ENCODE measurements at regions not wholly inside any gene's neighbourhood (a gene's known extent, or its start where the extent isn't known, plus 50 kb on each side); places are given as distances from the start of the nearest gene placed in this dataset.
"Not testable (repeated sequence)": the region's sequence is repeated elsewhere in the genome, so short reads cannot be mapped to it uniquely, and the experiment has no call there.

DNA sequence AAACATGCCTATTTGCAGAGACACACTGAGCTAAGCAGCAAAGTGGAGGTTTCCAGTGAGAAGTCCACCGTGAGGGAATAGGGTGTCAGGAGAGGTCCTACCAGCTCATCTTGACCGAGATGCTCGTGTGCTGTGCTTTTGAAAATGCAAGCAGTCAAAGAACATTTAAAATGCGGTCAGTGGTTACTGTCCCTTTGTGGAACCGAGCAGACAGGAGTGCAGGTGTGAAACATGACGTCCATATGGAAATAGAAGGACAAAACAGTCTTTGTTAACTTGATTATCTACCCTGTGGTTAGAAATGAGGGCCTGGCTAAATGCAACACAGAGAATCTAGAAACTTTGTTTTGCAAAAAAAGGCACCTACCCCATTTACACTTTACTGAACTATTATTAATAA, 473.3 kb downstream of the SPATA31A6 start:
- not testable (repeated sequence) for DNase-seq

DNA sequence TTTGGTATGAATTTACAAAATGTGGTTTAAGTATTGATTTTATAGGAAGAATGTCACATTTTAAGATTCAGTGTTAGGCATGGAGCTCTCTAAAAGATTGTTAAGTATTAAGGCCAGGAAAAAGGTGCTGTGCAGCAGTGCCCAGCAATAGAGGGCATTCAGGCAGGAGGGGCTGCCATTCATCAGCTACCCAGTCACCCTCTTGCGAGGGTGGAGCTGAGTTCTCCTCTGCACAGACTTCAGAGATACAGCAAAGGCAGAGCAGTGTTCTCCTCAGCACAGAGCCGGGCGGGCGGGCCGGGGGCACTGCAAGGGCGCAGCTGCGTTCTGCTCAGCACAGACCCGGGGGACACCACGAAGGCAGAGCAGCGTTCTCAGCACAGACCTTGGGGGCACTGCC, 474.0 kb downstream of the SPATA31A6 start:
- not testable (repeated sequence) for DNase-seq

DNA sequence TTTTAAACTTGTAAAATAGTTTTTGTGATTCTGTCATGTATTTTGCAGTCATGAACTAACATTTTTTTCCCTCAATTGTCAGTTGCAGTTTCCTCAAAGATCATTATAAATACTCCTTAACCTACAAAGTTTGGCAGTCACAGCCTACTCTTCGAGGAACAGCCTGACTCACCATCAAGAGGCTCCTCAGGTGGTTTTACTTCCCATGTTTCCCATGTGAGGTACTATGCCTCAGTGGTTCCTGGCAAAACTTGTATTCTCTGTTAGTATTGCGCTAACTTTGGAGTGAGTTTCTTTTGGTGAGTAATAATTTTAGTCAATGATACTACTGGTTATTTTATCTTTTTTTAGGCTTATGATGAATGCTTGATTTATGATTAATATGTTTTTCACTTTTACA, 513.7 kb downstream of the SPATA31A6 start:
- DNase-seq = not testable (repeated sequence)

DNA sequence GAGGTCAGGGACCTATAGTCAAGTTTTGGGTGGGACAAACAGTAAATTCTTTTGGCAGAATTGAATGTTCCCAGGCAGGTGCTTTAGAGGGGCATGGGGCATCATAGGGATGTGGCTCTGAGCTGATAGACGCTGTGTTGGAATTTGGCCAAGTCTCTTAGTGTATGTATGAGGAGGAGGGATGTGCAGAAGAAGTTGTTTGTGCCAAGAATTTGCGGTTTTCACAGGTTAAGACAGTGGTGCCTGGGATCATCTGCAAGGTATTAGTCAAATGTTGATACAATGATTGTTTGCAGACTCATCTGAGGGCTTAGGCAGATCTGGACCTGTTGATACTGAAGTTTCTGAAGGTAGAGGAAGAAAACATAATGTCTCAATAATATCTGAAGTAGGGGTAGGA, 519.4 kb downstream of the SPATA31A6 start:
- not testable (repeated sequence) for DNase-seq

DNA sequence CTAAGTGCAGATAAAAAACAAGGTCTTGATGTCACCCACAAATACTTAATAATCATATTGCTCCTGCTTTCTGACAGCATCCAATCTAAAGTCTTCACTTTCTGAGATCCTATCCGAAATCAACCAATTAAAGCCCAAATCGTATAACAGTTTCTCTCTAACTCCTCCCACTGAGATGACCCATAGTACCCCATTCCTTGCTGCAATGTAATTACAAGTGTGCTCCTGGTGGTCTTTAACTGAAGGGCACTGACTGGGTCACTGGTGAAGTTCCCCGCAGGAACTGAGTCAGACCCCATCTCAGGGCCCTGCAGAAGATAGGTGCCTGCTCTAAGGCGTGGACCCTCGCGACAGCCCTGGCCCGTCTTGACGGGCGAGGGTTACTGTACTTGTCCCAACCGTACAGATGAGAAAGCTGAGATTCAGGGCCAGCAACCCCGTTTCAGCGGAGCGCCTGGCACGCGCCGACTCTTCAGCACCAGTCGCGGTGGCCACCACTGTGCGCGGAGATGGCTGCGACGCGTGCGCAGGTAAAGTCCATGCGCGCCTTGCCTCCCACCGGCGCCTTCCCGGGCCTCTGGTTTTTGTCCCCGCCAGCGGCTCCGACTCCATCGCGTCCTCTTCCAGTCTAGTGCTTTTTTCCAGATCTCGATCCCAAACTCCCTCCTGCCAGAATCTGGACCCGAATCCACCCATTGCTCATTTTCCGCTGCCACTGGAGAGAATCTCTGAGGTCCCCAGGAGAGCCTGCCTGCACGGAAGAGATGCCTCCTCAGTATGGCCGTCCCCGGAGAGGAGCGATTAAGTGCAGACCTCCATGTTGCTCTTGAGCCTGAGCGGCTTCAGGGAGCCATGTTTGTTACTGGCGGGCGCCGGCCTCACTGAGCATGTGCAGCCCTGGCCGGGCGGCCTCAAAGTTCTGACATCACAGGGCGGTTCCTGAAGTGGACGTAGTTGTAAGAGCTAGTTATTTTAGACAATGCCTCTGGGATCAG, 541.7 kb downstream of the SPATA31A6 start:
- not testable (repeated sequence) for DNase-seq

DNA sequence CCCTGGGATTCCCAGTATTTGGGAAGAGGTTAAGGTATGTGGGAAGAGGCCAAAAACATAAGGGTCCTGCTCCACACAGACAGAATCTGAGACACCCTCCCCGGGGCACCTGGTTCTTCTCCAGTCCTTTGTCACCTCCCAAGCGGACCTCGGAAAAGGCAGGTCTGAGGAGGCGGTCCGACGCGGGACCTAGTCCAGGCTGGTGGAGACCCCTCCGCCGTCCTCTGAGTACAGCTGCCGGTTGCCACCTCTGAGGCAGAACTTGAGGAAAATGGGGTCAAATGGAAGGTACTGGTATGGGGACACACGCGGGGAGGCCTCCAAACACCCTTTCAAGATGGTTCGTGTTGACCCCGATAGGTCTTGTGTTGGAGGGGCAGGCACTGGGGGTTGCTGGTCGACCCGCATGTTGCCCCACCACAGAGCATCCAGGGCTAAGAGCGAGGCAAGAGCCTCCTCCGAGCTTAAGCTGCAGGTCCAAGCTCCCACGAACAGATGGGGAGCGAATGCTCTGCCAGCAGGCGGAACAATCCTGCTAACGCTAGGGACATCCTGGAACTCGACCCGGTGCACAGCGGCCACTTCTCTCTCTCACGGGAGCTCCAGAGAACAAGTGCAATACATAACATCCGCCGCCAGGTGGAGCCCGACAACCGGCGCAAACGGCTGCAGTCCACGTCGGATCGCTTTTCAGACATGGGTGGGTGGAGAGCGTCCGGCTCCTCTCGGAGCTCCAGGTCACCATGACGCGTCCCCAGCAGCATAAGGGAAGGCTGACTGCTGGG, 559.8 kb downstream of the SPATA31A6 start:
- peak; percentile 13 for DNase-seq

DNA sequence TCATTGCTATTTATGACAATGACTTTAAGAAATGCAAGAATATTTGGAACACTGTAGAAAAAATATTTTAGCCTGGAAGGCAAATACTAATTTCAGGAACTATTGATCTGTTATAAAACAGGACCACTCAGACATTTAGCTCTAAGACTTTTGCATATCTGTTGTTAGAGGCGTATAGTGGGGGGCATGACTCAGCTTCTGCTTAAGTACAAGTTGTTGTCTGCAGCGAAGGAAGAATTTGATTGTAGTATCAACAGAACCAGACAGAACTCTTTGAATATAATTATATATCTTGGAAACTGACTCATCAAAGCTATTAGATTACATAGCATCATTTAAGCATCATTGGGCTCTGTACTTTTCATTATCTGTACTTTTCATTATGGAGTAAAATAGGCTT, 573.8 kb downstream of the SPATA31A6 start:
- not testable (repeated sequence) for DNase-seq

DNA sequence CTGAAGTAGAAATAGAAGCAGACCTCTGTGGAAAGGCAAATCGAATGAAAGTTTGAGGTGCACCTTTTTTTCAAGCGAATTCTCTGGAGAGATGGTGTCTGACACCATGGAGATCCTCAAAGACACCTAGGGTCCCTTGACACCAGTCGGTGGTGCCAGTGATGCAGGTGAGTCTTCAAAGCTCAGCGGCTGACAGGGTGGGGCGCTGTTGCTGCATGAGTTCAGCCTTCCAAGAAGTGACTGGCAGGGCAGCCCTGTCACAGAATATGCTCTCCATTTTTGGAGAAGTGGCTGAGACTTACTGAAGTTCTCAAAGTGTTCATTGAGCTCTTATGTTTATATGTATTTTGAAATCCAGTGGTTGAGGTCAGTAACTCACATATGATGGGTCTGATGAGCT, 575.9 kb downstream of the SPATA31A6 start:
- DNase-seq = not testable (repeated sequence)

DNA sequence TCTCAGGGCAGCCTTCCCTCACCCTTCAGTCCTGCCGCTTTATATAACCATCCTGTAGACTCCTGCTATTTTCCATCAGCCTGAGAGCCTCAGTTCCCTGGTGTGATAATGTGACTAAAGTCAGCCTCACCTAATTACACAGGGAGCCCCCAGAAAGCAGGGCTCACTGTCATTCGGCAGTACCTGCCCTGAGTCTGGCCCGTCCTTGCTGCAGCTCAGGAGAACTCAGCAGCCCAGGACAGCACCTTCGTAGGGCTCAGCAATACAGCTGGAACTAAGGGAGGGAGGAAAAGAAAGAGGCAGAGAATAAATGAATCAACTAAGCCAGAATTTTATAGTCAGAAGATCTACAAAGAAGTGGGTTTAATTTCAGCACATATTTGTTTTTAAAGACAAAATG, 598.7 kb downstream of the SPATA31A6 start:
- not testable (repeated sequence) for DNase-seq

DNA sequence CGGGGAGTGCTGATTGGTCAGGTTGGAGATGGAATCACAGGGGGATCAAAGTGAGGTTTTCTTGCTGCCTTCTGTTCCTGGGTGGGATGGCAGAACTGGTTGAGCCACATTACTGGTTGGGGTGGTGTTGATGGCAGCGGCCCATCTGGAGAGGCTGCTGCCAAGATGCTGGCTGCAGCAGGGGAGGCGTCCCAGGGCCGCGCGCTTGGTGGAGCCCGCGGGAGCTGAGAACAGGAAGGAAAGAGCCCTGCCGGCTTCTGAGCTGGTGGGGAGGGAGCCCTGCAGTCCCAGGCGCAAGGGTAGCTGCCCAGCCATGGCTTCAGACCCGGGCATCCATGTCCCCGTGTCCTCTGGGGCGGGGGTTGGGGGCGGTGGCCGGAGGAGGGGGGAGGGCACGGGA, 609.3 kb downstream of the SPATA31A6 start:
- not testable (repeated sequence) for DNase-seq

DNA sequence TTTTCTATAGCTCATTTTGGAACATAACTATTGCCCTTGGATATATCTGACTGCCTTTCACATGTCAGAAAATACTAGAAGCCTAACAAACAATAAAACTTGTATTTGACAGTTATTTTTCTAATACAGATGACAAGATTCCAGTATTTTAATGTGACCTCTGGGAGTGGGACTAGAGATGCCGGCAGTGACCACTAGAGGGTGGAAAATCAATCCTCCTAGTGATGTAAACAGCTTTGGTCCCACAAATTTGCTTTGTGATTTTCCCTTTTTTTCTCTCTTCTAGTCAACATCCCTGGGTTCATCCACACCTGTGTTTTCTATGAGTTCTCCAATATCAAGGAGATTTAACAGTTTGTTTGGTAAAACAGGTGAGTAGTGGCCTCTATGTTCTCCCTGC, 615.1 kb downstream of the SPATA31A6 start:
- not testable (repeated sequence) for DNase-seq

DNA sequence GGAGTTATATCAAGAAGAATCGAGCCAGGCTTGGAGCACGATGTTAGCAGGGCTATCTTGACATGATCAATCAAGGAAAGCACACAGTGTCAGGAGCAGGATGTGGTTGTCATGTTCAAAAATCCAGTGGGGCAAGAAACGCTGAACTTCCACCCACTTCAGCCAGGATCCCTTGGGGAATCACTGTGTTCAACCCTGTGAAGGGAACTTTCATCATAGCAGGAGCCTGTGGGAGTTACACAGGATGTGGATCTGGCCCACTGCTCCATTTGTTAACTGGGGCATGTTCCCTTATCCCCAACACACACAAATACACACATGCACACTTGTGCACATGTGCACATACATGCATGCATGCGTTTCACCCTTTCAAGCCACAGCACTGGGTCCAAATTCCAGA, 619.3 kb downstream of the SPATA31A6 start:
- not testable (repeated sequence) for DNase-seq

DNA sequence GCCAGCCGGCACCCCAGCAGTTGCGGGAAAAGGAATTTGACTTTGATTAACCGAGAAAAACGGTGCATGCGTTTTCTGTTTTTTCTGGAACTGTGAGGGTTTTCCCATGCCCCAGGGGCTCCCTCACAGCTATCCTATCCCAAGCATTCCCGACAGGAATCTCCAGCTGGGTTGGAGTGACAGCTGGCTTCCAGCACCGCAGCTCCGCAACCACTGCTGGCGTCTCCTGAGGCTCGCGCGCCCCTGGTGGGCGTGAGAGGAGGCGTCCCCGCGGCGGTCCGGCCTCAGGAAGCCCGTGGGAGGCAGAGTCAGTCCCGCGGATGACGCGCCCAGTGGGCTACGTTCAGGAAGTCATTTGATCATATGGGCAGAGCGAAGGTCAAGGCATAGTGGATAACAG, 623.2 kb downstream of the SPATA31A6 start:
- DNase-seq = not testable (repeated sequence)

DNA sequence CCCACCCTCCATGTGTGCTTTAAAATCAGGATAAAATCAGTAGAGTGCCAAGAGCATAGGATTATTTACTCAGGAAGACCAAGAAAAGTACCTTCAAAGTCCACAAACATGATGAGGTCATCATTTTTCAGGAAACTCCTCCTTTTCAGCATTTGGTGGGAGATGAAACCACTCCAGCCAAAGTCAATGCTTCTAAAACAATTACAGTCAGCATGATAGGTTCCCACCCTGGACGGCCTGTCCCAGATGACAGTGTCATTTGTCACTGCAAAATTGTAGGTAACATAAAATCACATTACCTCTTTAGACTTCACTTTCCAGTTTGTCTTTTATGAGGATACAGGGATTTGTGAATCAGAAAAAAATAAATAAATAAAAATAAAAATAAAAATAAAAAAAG, 638.0 kb downstream of the SPATA31A6 start:
- not testable (repeated sequence) for DNase-seq

DNA sequence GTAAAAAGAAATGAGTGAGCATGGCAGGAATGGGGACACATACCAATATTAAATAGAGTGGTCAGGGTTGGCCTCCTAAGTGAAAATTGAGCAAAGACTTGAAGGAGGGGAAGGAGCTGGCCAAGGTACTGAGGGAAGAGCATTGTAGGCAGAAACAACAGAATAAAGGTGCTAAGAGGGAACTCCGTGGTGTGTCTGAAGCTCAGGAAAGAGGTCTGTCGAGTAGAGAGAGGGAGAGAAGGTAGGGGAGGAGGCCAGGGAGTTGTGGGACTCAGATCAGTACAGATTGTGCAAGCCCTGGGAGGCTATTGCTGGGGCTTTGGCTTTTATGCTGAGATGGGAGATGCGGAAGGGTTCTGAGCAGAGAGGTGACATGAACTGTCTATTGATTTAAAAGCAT, 664.7 kb downstream of the SPATA31A6 start:
- DNase-seq = not testable (repeated sequence)

DNA sequence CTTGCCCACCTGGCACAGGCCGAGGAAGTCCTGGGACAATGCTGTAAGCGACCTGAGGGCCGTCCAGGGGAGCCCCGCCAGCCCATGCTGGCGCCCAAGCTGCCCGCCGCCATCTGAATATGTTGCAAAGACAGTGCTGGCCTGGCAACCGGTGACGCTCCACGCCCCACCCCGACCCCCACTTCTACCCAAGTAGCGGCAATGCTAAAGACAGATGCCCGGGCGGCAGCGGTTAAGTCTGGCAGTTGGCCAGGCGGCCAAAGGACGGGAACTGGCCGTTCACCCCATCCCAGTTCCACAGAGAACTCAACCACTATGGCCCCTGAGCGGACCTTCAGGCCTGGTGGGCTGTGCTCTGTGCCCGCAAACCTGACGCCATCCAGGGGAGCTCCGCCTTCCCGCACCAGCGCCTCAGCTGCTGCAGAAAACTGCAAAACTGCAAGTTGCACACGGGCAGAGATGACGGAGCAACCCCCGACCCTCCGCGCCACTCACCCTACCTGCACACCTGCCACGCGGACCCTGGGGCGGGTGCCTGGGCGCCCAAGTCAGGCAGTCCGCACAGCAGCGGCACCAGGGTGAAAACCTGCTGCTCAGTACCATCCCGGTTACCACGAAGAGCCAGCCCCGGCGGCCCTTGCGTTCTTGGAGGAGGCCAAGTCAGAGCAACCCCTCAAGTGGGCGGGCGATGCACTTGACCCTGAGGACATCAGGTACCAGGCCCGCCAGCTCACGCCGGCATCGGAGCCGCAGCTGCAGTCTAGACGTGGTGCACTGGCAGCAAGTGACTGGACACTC, 667.6 kb downstream of the SPATA31A6 start:
- DNase-seq = not testable (repeated sequence)

DNA sequence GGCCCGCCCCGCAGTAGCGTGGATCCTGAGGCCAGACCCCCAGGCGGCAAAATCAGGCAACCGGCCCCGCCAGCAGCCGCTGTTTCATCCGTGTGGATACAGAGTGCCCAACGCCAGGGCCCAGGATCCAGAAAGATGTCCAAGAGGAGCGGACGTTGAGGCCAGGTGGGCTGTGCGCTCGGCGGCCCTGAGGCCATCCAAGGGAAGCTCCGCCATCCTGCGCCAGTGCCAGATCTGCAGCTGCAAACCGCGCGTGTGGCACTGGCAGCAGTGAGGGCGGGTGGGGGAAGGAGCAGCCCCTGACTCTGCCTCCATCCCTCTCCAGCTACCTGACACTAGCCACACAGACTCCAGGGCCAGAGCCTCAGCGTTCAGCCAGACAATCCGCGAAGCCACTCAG, 668.2 kb downstream of the SPATA31A6 start:
- not testable (repeated sequence) for DNase-seq

DNA sequence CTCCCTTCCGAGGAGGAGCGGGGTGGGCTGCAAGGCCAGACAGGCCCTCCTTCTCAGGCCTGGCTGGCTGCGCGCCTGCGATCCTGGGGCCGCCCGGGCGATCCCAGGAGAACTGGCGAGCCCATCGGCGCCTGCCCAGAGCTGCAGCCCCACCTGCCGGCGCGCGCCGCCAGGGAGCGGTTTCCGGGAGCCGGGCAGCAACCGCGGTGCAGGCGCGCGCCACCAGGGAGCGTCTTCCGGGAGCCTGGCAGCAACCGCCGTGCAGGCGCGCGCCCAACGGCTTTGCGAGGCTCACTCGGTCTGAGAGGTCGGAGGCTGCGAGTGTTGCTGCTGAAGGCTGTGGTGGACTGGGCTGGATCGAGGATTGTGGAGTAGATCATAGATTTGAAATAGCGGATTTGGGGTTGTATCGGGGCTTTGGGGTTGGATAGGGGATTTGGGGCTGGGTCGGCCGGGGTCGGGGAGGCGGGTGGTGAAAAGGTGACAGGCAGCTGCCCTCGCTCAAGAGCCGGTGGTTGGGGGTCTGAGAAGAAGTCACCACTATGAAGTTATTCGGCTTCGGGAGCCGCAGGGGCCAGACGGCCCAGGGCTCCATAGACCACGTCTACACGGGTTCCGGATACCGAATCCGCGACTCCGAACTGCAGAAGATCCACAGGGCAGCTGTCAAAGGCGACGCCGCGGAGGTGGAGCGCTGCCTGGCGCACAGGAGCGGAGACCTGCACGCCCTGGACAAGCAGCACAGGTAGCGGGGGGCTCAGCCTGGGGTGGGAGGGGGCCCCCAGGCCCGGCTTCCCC, 668.9 kb downstream of the SPATA31A6 start:
- not testable (repeated sequence) for DNase-seq

DNA sequence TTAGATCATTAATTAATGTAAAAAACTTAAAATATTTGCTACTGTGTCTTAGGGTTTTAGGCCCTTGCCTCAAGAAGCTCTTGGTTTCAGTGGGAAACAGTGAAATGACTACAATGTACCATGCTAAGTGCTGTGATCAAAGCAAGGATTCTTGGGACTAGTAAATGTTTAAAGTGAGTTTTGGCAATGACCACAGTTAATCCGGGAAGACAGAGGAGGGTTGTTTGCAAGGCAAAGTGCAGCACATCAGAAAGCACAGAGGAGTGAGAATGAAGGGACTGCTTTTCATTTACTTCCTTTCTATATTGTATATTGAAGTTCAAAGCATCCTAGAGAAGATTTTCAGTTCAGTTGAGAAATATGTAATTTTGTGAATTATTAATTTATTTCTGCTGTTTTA, 676.7 kb downstream of the SPATA31A6 start:
- not testable (repeated sequence) for DNase-seq

DNA sequence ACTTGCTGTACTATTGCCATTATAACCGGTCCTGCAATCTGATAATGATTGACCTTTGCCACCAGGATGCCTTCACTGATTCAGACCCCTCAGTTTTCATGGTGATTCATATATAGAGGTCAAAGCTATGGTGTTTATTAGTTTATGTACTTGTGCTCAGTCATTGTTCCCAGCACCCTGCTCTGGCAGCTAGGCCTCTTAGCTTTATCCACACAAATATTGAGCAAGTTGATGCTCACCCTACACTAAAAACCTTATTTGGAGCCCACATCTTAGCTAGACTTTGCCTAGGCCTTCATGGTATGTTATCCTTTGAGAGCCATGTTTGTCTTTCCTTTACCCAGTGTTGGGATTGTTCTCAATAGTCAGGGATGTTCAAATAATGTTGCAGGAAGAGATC, 679.0 kb downstream of the SPATA31A6 start:
- DNase-seq = not testable (repeated sequence)

Measured in fibroblast of upper back skin (primary cell).